ENCODE measurements at regions not wholly inside any gene's neighbourhood (a gene's known extent, or its start where the extent isn't known, plus 50 kb on each side); places are given as distances from the start of the nearest gene placed in this dataset.

GRCh38 chr1:98129491-98129890 lies 208.7 kb upstream of the DPYD start:
- DNase-seq (ENCODE audit: low read depth): no peak

- no peak for DNase-seq (ENCODE audit: low read depth)
Observed at GRCh38 chr1:98126740-98127139, 205.9 kb upstream of the DPYD start.

DNA sequence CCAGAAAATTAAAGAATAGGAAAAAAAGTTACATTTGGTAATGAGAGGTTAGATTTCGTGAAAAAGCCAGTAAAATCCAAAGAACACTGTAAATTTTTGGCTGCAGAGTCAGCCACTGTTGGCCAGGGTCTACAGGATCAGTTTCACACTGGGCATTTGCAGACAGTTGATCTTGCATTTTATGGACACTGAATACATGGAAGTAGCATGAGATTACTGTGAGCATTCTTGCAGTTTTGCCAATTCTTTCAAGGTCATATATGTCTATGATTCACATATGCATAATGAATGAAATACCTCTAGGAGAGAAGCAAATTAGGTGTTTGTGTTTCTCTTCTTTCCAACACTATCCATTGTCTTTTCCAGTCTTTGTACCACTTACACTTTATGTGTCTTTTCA lies 200.8 kb upstream of the DPYD start:
- DNase-seq (ENCODE audit: low read depth): no peak

DNA sequence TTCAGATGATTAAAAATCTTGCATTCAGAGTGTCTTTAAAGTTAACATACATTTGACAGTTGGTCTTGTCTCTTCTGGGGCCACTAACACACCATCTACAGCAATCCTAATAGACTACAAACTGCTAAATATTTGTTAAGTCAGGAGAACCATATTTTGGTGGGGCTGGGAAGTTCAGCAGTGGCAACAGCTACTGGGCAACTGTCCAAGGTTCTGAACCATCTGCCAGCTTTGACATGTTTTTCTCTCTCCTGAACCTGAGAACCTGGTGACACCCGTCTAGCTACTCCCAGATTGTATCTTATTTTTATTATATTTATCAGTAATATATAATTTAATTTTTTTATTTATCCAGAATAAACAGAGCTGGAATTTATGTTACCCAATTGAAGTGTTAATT lies 199.0 kb upstream of the DPYD start:
- peak; percentile 32 for DNase-seq (ENCODE audit: low read depth)

DNA sequence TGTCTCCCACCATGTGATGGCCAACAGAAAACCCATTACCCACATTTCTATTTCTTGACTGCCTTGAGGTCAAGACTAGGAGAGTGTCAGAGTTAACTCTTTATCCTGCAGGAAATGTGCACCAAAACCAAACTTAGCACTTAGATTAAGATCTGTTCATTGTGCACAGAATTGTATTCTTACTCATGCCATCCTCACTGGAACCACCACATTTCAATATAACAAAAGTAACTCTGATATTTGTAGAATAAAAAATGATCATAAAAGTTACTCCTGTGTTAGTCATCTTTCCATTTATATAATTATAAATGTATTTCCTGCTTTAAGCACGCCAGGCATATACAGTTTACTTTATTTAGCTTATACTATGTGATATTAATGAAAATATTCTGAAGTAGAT lies 193.0 kb upstream of the DPYD start:
- DNase-seq (ENCODE audit: low read depth): no peak

- DNase-seq (ENCODE audit: low read depth): peak; percentile 6
Observed at GRCh38 chr1:98112626-98113025, 191.8 kb upstream of the DPYD start.

DNA sequence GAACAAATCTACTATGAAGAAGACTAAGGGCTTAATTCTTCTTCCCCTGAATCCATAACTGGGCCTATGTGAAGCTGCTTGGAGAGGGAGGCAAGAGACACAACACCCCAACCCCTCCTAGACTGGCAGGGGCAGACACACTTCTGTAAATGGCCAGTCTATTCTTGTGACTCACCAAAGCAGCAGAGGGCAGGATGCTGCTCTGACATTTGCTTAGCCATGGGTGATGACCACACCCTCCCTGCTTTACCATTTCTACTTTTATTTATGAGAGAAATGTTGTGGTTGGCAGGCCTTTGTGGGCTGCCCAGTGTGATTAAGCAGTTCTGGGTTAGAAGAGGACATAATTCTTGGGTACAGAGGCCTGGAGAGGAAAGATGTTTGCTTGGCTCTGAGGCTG lies 189.8 kb upstream of the DPYD start:
- peak; percentile 95 for DNase-seq (ENCODE audit: low read depth)

DNA sequence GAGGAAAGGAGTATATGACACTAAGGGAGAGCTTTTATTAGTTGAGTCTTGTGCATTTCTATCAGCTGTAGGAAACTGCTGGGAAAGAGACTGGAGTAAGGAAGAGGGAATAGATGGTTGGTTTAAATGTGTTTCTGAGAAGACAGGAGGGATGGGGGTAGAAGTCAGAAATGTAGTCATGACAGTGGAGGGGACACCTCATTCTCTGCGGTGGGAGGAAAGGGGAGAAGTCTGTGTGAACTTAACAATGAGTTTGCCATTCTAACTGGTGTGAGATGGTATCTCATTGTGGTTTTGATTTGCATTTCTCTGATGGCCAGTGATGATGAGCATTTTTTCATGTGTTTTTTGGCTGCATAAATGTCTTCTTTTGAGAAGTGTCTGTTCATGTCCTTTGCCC lies 187.5 kb upstream of the DPYD start:
- peak; percentile 83 for DNase-seq (ENCODE audit: low read depth)

GRCh38 chr1:98107256-98107655 lies 186.4 kb upstream of the DPYD start:
- no peak for DNase-seq (ENCODE audit: low read depth)

DNA sequence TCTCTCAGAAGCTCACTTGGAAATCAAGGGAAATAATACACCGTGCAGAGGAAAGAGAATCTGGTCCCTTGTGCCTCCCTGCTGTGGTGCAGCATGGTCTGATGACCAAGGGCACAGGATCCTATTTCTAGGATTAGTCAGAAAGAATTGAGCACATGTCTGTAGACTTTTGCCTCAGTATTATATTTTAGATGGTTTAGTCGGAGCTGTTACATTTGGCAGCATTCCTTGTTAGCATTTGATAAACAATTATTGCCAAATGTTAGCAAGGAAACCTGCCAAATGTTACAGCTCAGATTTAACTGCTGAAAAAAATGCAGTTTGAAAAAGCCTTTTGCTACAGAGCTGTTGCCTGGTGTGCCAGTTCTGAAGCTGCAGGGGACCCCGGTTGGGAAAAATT lies 183.5 kb upstream of the DPYD start:
- DNase-seq (ENCODE audit: low read depth): peak; percentile 80

DNA sequence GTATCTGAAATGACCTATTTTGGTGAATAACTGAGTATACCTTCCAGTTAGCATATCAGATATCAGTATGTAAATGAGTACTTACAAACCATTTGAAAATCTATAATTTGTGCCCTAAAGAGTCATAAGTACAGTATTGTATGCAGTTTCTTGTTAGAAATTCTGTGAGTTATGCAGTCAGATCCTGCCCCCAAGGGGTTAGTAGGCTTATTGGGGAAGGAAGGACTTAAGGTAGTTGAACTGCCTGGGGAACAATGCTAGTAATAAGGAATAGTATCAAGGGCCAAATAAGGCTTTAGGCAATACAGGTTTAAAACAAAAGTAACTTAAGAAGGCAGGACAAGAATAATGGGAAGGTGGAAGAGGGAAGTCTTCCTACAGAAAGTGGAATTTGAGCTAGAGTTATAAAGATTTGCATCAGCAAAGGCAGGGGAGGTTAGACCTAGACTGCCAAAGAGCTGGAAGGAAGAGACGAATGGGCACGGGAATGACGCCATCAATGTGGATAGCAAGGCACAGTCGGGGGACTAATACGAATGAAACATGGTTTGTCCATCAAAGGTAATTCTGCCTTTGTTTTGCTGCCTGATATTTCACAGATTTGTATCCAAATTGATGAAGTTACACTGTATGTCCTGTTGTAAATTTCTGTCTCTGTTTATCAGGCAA lies 182.9 kb upstream of the DPYD start:
- DNase-seq (ENCODE audit: low read depth): peak; percentile 70

DNA sequence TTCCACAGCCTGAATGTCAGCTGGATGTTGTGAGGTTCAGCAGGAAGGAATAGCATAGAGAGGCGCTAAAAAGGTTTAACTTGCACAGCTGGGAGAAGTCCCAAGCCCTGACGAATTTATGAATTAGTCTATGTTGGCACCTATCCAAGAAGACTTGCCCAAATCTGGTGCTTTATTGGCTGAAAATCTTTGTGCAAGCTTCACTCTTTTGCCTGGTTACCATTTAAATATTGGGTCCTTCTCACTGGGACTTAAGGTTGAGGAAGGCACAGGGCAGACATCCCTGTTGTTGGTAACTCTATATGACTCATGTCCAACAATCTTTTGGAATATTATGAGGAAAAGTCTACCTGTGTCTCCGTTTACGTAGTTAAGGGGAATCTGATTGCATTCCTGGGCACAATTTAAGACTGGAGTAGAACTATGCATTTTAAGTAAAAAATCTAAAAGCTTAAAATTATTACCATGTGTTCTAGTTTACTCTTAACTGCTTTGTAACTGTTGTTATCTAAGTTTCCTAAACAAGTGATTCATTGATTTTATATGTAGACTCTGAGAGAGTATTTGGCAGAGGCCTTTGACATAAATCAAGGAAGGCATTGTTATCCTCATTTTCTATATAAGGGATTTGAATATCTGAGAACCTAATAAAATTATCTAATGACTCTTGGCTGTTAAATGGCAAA lies 181.7 kb upstream of the DPYD start:
- peak; percentile 52 for DNase-seq (ENCODE audit: low read depth)

GRCh38 chr1:98101364-98101763 lies 180.5 kb upstream of the DPYD start:
- DNase-seq (ENCODE audit: low read depth): no peak

DNA sequence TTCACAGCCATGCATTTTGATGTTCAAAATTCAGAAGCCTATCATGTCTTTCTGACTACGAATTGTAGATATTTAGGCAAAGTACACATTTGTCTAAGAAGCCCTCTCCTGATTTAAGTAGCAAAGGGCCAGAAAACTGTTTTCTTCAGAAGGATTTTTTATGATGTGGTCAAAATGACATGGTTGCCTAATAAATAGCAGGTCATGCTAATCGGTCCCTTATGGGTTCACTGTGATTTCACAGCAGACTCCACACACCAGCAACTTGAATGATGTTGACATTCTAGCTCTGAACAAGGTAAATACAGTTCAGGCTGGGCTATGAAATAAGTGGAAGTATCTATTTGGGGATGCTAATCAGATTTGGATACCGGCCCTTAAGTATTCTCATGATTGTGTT lies 178.7 kb upstream of the DPYD start:
- peak; percentile 32 for DNase-seq (ENCODE audit: low read depth)

DNA sequence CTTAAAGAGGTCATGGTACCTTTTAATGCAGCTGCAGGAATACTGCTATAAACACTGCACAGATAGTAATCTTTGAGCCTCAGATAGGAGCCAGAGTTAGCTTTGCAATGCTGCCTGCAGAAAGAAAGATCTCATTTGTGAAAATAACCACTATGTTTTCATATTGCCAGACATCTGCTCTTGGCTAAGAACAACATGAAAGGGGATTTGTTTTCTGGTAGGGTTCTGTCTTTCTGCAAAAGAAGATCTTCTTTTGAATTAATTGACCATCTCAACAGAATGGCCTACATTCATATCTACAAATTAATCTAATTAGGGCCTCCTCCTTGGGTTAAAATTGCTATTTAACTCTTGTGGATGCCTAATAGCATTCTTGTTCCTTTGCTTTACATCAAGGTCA lies 177.6 kb upstream of the DPYD start:
- DNase-seq (ENCODE audit: low read depth): no peak

- DNase-seq (ENCODE audit: low read depth): no peak
Observed at GRCh38 chr1:98090351-98090750, 169.5 kb upstream of the DPYD start.

DNA sequence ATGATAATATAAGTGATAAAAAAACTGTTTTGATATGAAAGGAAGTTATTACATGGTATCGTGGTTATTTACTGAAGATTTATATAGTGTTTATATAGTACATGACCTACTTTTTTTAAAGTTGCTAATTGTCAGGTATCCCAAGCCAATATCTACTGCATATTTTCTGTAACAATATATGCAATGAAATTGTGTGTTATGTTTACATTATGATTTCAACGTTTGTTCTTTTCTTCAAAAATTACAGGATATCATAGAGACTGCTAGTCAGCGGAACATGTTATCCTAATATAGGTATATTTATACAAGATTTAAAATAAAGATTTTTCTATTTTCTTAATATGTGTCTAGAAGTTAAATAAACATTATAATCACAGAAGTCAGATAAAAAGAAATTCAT lies 167.5 kb upstream of the DPYD start:
- no peak for DNase-seq (ENCODE audit: low read depth)

DNA sequence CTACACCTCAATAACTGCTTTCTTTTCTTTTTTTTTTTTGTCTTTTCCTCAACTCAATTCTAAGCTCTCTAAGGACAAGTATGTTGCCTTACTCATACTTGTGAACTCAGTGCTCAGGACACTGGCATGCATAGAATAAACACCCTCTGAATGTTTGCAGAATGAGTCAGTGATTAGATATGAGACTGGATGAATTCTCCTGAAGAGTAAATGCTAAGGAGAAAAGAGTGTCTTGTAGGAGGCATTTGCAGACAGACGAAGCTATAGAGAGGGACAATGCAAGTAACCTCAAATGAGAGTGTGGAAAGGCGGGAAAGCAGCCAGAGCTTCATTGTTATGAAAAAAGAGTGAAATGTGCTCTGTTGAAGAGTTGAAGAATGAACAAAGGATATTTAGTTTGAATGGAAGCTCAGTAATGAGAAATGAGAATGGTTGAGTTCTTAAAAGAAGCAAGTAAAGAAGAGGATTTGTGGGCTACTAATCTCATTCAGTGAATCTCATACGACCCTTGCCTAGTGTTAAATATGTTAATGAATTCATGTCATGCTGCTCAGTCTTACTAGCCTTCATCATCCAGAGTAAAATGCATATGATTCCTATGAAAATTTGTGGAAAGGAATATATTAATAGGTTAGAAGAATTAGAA lies 166.1 kb upstream of the DPYD start:
- peak; percentile 100 for DNase-seq (ENCODE audit: low read depth)

DNA sequence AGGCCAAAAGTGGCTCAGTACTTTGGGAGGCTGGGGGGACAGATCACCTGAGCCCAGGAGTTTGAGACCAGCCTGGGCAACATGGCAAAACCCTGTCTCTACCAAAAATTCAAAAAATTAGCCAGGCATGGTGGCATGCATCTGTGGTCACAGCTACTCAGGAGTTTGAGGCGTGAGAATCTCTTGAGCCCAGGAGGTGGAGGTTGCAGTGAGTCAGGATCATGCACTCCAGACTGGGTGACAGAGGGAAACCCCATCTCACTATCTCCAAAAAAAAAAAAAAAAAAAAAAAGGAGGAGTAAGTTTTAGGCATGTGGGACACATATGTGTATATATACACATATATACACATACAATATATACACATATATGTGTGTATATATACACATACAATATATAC lies 165.3 kb upstream of the DPYD start:
- DNase-seq (ENCODE audit: low read depth): peak; percentile 97

DNA sequence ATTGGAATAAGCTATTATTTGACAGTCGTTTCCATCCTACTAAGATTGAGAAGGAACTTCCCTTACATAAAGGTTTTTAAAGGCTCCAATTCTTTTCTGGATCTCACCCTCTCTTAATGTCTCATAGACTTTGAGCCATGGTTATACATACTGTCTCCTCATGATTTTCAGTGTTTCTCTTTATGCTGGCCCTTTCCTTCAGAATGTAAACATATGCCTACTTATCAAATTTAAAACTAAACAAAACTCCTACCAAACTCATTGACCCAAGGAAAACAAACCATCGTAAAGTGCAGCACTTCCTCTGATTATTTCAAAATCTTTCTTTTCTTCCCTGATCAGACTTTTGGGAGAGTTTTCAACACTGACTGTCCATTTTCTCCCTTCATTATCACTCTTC lies 163.4 kb upstream of the DPYD start:
- peak; percentile 19 for DNase-seq (ENCODE audit: low read depth)

GRCh38 chr1:98081944-98082343 lies 161.1 kb upstream of the DPYD start:
- DNase-seq (ENCODE audit: low read depth): no peak

DNA sequence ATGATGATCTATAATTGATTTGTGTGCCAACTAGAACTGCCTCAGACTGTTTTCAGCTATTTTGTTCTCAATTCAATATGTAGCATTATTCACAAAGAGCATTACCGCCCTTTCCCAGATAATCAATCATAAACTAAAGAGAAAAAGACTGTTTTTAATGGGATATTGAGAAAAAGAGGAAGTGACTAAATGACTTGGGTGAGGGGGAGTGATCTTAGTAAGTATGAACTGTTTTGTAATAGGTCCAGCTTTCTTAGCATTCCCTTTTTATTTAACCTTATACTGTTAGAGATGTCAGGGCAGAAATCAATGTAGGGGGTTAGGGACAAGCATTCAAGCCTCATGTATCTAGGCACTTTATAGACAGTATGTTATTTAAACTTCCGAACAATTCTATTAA lies 157.8 kb upstream of the DPYD start:
- DNase-seq (ENCODE audit: low read depth): no peak

GRCh38 chr1:98077691-98078090 lies 156.9 kb upstream of the DPYD start:
- peak; percentile 44 for DNase-seq (ENCODE audit: low read depth)

Data from M059J (cell line).